ENCODE measurements at regions not wholly inside any gene's neighbourhood (a gene's known extent, or its start where the extent isn't known, plus 50 kb on each side); places are given as distances from the start of the nearest gene placed in this dataset.
"Not testable (repeated sequence)": the region's sequence is repeated elsewhere in the genome, so short reads cannot be mapped to it uniquely, and the experiment has no call there.

DNA sequence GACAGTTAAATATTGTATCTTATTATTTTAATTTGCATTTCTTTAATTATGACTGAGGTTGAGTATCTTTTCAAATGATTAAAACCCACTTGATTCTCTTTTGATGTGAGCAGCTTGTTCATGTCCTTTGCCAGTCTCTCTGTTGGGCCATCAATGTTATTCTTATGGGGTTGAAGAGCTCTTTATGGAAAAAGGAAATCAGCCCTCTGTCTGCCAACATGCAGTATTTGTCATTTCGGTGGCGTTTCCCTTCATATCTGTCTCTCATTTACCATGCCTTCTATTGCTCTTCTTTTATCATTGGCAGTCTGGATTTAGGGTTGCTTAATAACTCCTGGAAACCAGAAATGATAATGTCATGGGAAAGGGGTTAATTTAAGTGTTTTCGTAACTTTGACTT is 340.7 kb upstream of the DNAJC19 start:
- no peaks in the 10 kb centered on the region for H3K36me3 ChIP-seq
- no peaks in the 10 kb centered on the region for H3K9me3 ChIP-seq (ENCODE audit: severe bottlenecking)
- H3K27ac ChIP-seq = no peak overlapping the region
- no peaks in the 10 kb centered on the region for H3K27me3 ChIP-seq (ENCODE audit: insufficient read depth, low read depth, severe bottlenecking)
- DNase-seq = no peak
- no peak overlapping the region for H3K4me3 ChIP-seq (ENCODE audit: low read depth, low read length)
- TF ChIP-seq, protein P1, sequence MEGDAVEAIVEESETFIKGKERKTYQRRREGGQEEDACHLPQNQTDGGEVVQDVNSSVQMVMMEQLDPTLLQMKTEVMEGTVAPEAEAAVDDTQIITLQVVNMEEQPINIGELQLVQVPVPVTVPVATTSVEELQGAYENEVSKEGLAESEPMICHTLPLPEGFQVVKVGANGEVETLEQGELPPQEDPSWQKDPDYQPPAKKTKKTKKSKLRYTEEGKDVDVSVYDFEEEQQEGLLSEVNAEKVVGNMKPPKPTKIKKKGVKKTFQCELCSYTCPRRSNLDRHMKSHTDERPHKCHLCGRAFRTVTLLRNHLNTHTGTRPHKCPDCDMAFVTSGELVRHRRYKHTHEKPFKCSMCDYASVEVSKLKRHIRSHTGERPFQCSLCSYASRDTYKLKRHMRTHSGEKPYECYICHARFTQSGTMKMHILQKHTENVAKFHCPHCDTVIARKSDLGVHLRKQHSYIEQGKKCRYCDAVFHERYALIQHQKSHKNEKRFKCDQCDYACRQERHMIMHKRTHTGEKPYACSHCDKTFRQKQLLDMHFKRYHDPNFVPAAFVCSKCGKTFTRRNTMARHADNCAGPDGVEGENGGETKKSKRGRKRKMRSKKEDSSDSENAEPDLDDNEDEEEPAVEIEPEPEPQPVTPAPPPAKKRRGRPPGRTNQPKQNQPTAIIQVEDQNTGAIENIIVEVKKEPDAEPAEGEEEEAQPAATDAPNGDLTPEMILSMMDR (IDR thresholded peaks at IDR 0.05; ENCODE audit: low read depth, low read length) = no peak

DNA sequence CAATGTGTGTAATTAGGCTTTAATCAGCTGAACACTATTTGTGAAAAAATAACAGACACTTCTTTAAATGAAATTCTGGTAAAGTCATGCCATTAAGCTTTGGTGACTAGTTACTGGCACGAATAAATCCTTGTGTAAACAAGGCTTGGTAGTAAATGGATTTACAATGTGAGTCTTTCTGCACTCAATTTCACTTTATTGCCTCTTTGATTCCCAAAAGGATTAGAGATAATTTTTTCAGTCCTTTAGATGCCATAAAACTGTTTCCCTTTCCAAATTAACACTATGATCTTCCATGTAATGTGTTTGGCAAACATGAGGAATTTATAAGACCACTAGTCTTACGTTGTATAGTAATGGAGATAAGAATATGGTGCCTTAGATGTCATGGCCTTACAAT is 339.5 kb upstream of the DNAJC19 start:
- no peaks in the 10 kb centered on the region for H3K9me3 ChIP-seq (ENCODE audit: severe bottlenecking)
- no peaks in the 10 kb centered on the region for H3K27me3 ChIP-seq (ENCODE audit: insufficient read depth, low read depth, severe bottlenecking)
- H3K27ac ChIP-seq = no peak overlapping the region
- no peaks in the 10 kb centered on the region for H3K36me3 ChIP-seq
- DNase-seq = no peak
- TF ChIP-seq, protein P1 (IDR thresholded peaks at IDR 0.05; ENCODE audit: low read depth, low read length) = no peak
- H3K4me3 ChIP-seq (ENCODE audit: low read depth, low read length) = no peak overlapping the region

DNA sequence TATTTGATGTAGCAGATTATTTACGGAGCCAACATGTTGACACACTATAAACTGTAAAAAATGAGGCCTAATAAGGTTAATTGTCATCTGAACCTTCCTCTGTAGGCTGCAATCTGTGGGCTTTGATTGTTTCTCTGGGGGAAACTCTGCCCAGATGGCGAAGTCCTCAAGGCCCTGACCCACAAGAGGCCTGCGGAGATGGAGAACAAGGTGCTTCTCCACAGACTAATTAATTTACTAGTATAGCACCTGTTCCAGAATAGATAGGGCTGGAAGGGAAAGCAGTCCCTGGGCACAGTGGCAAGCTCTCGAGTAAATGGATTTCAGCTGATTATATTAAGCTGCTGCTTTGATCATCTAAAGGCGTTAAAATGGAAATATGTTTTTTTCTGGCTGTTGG is 338.8 kb upstream of the DNAJC19 start:
- TF ChIP-seq, protein P1 (IDR thresholded peaks at IDR 0.05; ENCODE audit: low read depth, low read length) = no peak
- Histone ChIP-seq H3K9me3 (ENCODE audit: severe bottlenecking) (no peaks in the 10 kb centered on the region), H3K4me3 (ENCODE audit: low read depth, low read length) (no peak overlapping the region), H3K36me3 (no peaks in the 10 kb centered on the region), H3K27me3 (ENCODE audit: insufficient read depth, low read depth, severe bottlenecking) (no peaks in the 10 kb centered on the region), H3K27ac (no peak overlapping the region)
- peak; percentile 38 for DNase-seq

DNA sequence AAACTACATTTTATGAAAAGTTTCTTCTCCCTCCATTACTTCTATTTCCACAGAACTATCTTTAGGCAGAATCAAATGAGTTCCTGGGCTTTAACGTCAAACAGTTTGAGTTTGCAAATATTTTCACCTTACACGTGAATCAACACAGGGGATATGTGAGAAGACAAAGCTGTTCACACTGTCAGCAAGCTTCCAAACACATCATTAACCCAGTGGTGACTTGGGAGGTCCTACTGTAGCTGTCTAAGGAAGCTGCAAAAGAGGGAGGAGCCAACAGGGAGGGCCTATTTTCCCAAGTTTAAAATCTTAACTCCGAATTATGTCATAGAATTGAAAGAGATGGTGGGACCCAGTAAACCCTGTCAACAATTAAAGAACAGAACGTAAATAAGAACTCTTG is 337.8 kb upstream of the DNAJC19 start:
- Histone ChIP-seq H3K27me3 (ENCODE audit: insufficient read depth, low read depth, severe bottlenecking) (no peaks in the 10 kb centered on the region), H3K36me3 (no peaks in the 10 kb centered on the region), H3K4me3 (ENCODE audit: low read depth, low read length) (no peak overlapping the region), H3K27ac (no peak overlapping the region), H3K9me3 (ENCODE audit: severe bottlenecking) (no peaks in the 10 kb centered on the region)
- TF ChIP-seq, protein P1 (IDR thresholded peaks at IDR 0.05; ENCODE audit: low read depth, low read length) = no peak
- DNase-seq = no peak

DNA sequence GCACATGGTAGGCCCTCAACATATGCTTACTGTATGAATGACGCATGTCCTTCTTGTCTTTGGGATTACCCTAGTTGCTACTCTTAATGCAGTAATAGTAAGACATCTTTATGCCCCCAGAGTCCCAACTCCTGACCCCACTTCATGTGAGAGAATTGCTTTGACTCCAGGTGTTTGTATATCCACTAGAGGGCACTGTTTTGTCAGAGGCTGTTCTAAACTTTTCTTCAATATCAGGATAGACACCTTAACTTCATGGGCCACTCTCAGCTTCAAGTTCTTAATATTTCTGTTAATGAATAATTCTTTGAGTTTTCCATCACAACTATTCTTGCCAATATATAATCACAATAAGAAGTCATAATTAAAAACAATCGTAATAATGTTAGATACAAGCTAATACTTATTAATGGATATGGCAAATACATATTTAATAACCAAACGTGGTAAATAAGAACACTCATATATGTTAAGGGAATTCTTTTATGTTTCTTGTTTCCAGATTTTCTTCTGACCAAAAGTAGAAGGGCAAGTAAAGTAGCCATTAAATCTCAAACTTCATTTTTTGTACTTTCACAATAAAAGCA is 337.2 kb upstream of the DNAJC19 start:
- no peaks in the 10 kb centered on the region for H3K36me3 ChIP-seq
- TF ChIP-seq, protein P1 (IDR thresholded peaks at IDR 0.05; ENCODE audit: low read depth, low read length) = peak; percentile 57
- no peak overlapping the region for H3K4me3 ChIP-seq (ENCODE audit: low read depth, low read length)
- DNase-seq = no peak
- no peak overlapping the region for H3K27ac ChIP-seq
- no peaks in the 10 kb centered on the region for H3K27me3 ChIP-seq (ENCODE audit: insufficient read depth, low read depth, severe bottlenecking)
- H3K9me3 ChIP-seq (ENCODE audit: severe bottlenecking) = no peaks in the 10 kb centered on the region

DNA sequence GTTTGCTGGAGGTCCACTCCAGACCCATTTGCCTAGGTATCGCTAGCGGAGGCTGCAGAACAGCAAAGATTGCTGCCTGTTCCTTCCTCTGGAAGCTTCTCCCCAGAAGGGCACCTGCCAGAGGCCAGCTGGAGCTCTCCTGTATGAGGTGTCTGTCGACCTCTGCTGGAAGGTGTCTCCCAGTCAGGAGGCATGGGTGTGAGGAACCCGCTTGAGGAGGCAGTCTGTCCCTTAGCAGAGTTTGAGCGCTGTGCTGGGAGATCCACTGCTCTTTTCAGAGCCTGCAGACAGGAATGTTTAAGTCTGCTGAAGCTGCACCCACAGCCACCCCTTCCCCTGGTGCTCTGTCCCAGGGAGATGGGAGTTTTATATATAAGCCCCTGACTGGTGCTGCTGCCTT is 335.0 kb upstream of the DNAJC19 start:
- peak; percentile 58 for DNase-seq

More for the DNA sequence above, 335.0 kb upstream of the DNAJC19 start:
- not testable (repeated sequence) for H3K9me3 ChIP-seq (ENCODE audit: severe bottlenecking); H3K27me3 ChIP-seq (ENCODE audit: insufficient read depth, low read depth, severe bottlenecking); H3K36me3 ChIP-seq; H3K4me3 ChIP-seq (ENCODE audit: low read depth, low read length); H3K27ac ChIP-seq
- TF ChIP-seq, protein P1 (IDR thresholded peaks at IDR 0.05; ENCODE audit: low read depth, low read length) = peak; percentile 67
